Gastroesophageal sphincter (tissue), 4 donors: ENCODE measurements at regions not wholly inside any gene's neighbourhood (a gene's known extent, or its start where the extent isn't known, plus 50 kb on each side); places are given as distances from the start of the nearest gene placed in this dataset.
"Not testable (repeated sequence)": the region's sequence is repeated elsewhere in the genome, so short reads cannot be mapped to it uniquely, and the experiment has no call there.

Experiments used
- ATAC-seq: fragments of 150-250 bp; one replicate; pipeline ENCODE4 v1.9.1; 2016; ENCODE audit warnings: mild to moderate bottlenecking, moderate library complexity
- H3K27ac ChIP-seq, 4 donors: fragments of 200-600 bp; sonication (generic) in 3 of 4; 1 replicate in 3 of 4; 2 replicates in 1 of 4; pipeline ENCODE4 v1.5.1; 2016 to 2019
- H3K27me3 ChIP-seq: fragments of 200-600 bp; sonication (generic); one replicate; pipeline ENCODE4 v1.5.1; 2019
- H3K36me3 ChIP-seq, 2 donors: fragments of 200-600 bp; sonication (generic); one replicate each; pipeline ENCODE4 v1.5.1; 2019; ENCODE audit warnings: control low read depth in 1 of 2
- H3K4me1 ChIP-seq, 3 donors: fragments of 200-600 bp; sonication (generic); 1 replicate in 2 of 3; 2 replicates in 1 of 3; pipeline ENCODE4 v1.5.1; 2016 to 2019; ENCODE audit warnings: control low read depth in 2 of 3
- H3K4me3 ChIP-seq, 2 donors: fragments of 200-600 bp; sonication (generic); one replicate each; pipeline ENCODE4 v1.5.1; 2019; ENCODE audit warnings: mild to moderate bottlenecking in 1 of 2, moderate library complexity in 1 of 2
- H3K9me3 ChIP-seq, 3 donors: fragments of 200-600 bp; sonication (generic); one replicate each; pipeline ENCODE4 v1.5.1; 2017 to 2019; ENCODE audit warnings: control low read depth in 2 of 3
- EP300 ChIP-seq: sonication (generic); formaldehyde crosslinking; IDR thresholded peaks from one replicate; pipeline ENCODE4 v1.6.1; 2017; ENCODE audit warnings: antibody characterized with exemption, mild to moderate bottlenecking
- POLR2A ChIP-seq, 2 donors: fragments of 450-650 bp; IDR thresholded peaks; one replicate each; pipeline ENCODE4 v1.6.1; 2017; ENCODE audit warnings: antibody characterized with exemption in 2 of 2, mild to moderate bottlenecking in 2 of 2, moderate library complexity in 1 of 2
- POLR2AphosphoS5 ChIP-seq: sonication (generic); formaldehyde crosslinking; IDR thresholded peaks from one replicate; pipeline ENCODE4 v1.6.1; 2017; ENCODE audit warnings: antibody characterized with exemption
- WGBS, 2 donors: methylation state at CpG; one replicate each; pipeline ENCODE4 v1.1.5; 2018; ENCODE audit warnings: low coverage in 1 of 2; 5-methylcytosine and 5-hydroxymethylcytosine counted together
- TF ChIP-seq, protein P1 (sequence below), 4 experiments: fragments of 200-600 bp in 2 of 4; fragments of 450-650 bp in 2 of 4; sonication (generic) in 1 of 4; IDR thresholded peaks; one replicate each; pipeline ENCODE4 v1.5.1; 2017 to 2019; ENCODE audit warnings: antibody characterized with exemption in 4 of 4, mild to moderate bottlenecking in 2 of 4, moderate library complexity in 2 of 4

DNA sequence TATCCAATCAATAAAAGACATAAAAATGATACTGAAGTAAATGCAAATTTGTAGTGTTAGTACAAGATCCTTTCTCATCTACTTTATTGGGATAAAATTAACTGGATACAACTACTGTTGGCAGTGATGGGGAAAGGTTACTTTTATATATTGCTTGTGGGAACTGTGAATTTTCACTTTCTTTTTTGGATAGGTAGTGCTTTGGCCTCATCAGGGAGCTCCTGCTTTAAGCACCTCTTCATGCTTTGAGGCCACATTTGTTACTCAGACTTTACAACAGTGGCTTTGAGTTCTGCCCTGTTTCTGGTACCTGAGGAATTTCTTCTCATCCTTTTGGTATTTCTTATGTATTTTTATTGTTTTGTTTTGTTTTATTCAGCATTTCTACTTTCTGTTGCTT, 134.7 kb upstream of the XIST start:
- Histone ChIP-seq H3K27ac (no peak overlapping the region), H3K4me1 (no peaks in the 10 kb centered on the region), H3K9me3 (no peaks in the 10 kb centered on the region), H3K27me3 (no peaks in the 10 kb centered on the region), H3K4me3 (no peak overlapping the region), H3K36me3 (no peaks in the 10 kb centered on the region)
- TF ChIP-seq EP300: no peak
- TF ChIP-seq POLR2A (IDR thresholded peaks at IDR 0.05): no peak
- no peak for TF ChIP-seq POLR2AphosphoS5
- TF ChIP-seq, protein P1, sequence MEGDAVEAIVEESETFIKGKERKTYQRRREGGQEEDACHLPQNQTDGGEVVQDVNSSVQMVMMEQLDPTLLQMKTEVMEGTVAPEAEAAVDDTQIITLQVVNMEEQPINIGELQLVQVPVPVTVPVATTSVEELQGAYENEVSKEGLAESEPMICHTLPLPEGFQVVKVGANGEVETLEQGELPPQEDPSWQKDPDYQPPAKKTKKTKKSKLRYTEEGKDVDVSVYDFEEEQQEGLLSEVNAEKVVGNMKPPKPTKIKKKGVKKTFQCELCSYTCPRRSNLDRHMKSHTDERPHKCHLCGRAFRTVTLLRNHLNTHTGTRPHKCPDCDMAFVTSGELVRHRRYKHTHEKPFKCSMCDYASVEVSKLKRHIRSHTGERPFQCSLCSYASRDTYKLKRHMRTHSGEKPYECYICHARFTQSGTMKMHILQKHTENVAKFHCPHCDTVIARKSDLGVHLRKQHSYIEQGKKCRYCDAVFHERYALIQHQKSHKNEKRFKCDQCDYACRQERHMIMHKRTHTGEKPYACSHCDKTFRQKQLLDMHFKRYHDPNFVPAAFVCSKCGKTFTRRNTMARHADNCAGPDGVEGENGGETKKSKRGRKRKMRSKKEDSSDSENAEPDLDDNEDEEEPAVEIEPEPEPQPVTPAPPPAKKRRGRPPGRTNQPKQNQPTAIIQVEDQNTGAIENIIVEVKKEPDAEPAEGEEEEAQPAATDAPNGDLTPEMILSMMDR (IDR thresholded peaks at IDR 0.05): no peak
- no peak for ATAC-seq

DNA sequence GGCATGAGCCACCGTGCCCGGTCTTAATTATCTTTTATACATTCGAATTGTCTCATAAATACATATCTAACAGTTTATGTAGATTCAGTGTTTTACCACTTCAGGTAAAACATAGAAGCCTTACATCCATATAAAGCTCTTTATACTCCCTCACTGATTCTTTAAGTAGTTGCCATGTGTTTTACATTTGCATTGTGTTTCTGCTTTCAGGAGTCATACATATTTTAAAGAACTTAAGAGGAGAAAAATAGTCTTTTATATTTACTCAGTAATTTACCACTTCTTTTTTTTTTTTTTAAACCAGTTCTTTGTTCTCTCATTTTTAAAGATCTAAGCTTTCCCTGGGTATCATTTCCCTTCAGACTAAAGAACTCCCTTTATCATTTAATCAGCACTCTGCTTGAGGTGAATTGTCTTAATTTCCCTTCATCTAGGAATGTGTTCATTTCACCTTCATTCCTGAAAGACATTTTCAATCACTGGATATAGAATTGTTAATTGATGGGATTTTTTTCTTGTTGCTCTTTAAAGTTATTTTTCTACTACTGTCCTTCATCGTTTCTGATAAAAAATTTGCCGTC, 127.1 kb upstream of the XIST start:
- 69% methylated on average over 2 to 5 of the region's 5 CpGs for WGBS, 2 donors
- ATAC-seq: no peak
- no peak overlapping the region for H3K4me3 ChIP-seq

DNA sequence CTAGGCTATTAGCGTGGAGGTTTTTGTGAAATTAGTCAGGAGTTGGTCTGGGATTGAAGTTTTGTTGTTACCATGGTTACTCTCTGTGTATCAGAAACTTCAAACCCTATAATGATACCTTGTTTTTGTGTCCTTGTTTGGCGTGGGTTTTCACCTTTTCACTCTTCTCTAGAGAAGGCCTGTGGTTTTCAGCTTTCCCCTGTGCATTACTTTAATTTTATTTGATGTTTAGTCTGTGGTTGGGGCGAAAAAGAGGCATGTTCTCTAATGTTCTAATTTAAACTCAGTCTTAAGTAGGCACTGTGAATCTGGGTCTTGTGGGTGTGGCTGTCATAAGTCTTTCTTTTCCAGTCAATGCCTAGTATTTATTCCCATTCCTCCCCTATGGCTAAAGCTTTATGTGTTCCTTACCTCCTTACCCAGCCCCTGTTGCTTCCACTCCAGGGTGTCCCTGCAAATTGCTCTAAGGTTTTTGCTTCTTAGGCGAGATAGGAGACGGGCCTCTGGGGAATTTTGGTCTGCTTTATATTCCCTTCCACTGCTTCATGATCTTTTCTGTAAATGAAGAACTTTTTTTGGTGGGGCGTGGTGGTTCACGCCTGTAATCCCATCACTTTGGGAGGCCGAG, 125.1 kb upstream of the XIST start:
- Histone ChIP-seq H3K9me3 (no peaks in the 10 kb centered on the region), H3K4me1 (no peaks in the 10 kb centered on the region), H3K36me3 (no peaks in the 10 kb centered on the region), H3K27ac (no peak overlapping the region), H3K27me3 (no peaks in the 10 kb centered on the region), H3K4me3 (no peak overlapping the region)
- TF ChIP-seq, protein P1 (IDR thresholded peaks at IDR 0.05): no peak
- TF ChIP-seq EP300 (no peak), POLR2AphosphoS5 (no peak), POLR2A (IDR thresholded peaks at IDR 0.05) (no peak)
- ATAC-seq: no peak
- 76 to 82% methylated on average over 3 of the region's 8 CpGs for WGBS, 2 donors

More for the DNA sequence above, 127.1 kb upstream of the XIST start:
- H3K27ac ChIP-seq: no peak overlapping the region
- no peaks in the 10 kb centered on the region for H3K36me3 ChIP-seq
- TF ChIP-seq POLR2A (IDR thresholded peaks at IDR 0.05) (no peak), POLR2AphosphoS5 (no peak), EP300 (no peak)
- TF ChIP-seq, protein P1 (IDR thresholded peaks at IDR 0.05): no peak
- H3K4me1 ChIP-seq: no peaks in the 10 kb centered on the region
- no peaks in the 10 kb centered on the region for H3K9me3 ChIP-seq
- H3K27me3 ChIP-seq: no peaks in the 10 kb centered on the region

DNA sequence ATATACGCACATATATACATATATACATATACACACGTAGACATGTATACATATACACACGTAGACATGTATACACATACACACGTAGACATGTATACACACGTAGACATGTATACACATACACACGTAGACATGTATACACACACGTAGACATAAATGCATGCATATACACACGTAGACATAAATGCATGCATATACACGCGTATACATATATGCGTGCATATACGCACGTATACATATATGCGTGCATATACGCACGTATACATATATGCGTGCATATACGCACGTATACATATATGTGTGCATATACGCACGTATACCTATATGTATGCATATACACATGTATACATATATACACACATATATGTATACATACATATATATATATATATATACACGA, 114.9 kb upstream of the XIST start:
- 72 to 93% methylated on average over 21 to 22 of the region's 22 CpGs for WGBS, 2 donors
- H3K4me1 ChIP-seq: peaks cover 0 to 14% (median 0%) of the 10 kb centered on the region in 3 donors
- H3K27me3 ChIP-seq, H3K9me3 ChIP-seq, H3K4me3 ChIP-seq, ATAC-seq, H3K27ac ChIP-seq, H3K36me3 ChIP-seq: not testable (repeated sequence)

DNA sequence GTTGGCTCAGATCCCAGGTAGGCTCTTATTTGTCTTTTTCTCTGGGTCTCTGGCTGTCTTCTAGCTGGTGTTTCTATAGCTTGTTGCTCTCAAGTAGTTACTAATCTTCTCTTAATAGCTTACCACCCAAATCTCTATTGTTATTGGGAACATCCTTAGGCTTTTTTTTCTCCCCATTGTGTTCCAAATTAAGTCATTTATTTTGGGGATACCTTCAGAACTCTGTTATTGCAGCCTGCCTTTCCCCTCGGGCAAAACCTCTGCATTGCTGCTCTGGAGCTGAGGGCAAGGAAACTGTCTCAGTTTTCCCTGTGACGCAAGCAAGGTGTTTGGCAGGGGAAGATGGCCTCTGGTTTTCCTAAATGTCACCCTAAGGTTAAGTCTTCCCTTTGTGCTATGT, 113.3 kb upstream of the XIST start:
- H3K27me3 ChIP-seq: no peaks in the 10 kb centered on the region
- TF ChIP-seq, protein P1 (IDR thresholded peaks at IDR 0.05): no peak
- TF ChIP-seq POLR2A (IDR thresholded peaks at IDR 0.05) (no peak), POLR2AphosphoS5 (no peak)
- H3K27ac ChIP-seq: peak overlapping the region in 2 of 4 donors; percentile 19 to 40
- WGBS, 2 donors: 40 to 48% methylated on average over 2 of the region's 2 CpGs
- H3K4me1 ChIP-seq: peaks cover 0 to 14% (median 0%) of the 10 kb centered on the region in 3 donors
- H3K9me3 ChIP-seq: no peaks in the 10 kb centered on the region
- ATAC-seq: no peak
- H3K36me3 ChIP-seq: no peaks in the 10 kb centered on the region
- no peak overlapping the region for H3K4me3 ChIP-seq
